ENCODE measurements at regions not wholly inside any gene's neighbourhood (a gene's known extent, or its start where the extent isn't known, plus 50 kb on each side); places are given as distances from the start of the nearest gene placed in this dataset.

DNA sequence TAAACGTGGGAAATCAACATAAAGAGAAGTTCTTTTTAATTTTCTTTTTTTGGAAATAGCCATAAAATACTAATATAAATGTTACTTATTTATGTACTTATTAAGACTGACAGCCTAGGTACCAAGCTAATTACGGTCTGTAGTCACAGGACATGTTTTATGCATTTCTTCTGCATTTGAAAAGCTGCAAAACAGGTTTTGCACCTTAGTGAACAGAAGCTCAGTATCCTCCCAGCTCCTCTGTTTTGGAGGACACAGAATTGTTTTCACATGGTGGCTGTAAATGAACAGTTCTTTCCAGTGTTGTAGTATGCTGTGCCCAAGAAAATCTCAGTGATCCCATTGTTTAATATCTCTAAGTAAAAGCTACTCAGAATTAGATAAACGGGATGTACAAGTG is 1788.0 kb upstream of the TENM3 start:
- H4K20me1 ChIP-seq (ENCODE audit: insufficient read depth, low read length): no peaks in the 10 kb centered on the region
- no peak overlapping the region for H3K27ac ChIP-seq (ENCODE audit: low read depth, low read length)
- no peaks in the 10 kb centered on the region for H3K27me3 ChIP-seq (ENCODE audit: insufficient read depth, low read length)

DNA sequence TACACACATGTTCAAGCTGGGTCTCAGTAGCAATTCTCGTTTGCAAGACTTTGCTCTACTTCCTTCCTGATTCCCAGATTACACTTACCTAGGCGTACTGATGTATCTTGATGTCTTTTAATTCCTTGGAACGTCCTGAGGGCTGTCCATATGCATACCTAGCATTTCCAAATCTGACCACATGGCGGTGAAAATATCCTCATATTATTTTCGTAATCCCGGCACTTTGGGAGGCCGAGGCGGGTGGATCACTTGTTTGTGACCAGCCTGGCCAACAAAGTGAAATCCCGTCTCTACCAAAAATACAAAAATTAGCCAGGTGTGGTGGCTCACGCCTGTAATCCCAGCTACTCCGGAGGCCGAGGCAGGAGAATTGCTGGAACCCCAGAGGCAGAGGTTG is 1786.3 kb upstream of the TENM3 start:
- Histone ChIP-seq H3K27me3 (ENCODE audit: insufficient read depth, low read length) (no peaks in the 10 kb centered on the region), H3K9me3 (ENCODE audit: low read depth, low read length) (no peaks in the 10 kb centered on the region), H3K36me3 (ENCODE audit: insufficient read depth, low read length) (no peaks in the 10 kb centered on the region), H3K4me2 (ENCODE audit: insufficient read depth, low read length) (no peak overlapping the region), H3K79me2 (ENCODE audit: insufficient read depth, low read length) (no peaks in the 10 kb centered on the region), H3K4me3 (ENCODE audit: insufficient read depth, low read length) (no peak overlapping the region), H4K20me1 (ENCODE audit: insufficient read depth, low read length) (no peaks in the 10 kb centered on the region), H3K27ac (ENCODE audit: low read depth, low read length) (no peak overlapping the region), H3K4me1 (ENCODE audit: insufficient read depth, low read length) (no peaks in the 10 kb centered on the region), H2AFZ (ENCODE audit: low read length) (no peak overlapping the region)
- TF ChIP-seq, protein P1, sequence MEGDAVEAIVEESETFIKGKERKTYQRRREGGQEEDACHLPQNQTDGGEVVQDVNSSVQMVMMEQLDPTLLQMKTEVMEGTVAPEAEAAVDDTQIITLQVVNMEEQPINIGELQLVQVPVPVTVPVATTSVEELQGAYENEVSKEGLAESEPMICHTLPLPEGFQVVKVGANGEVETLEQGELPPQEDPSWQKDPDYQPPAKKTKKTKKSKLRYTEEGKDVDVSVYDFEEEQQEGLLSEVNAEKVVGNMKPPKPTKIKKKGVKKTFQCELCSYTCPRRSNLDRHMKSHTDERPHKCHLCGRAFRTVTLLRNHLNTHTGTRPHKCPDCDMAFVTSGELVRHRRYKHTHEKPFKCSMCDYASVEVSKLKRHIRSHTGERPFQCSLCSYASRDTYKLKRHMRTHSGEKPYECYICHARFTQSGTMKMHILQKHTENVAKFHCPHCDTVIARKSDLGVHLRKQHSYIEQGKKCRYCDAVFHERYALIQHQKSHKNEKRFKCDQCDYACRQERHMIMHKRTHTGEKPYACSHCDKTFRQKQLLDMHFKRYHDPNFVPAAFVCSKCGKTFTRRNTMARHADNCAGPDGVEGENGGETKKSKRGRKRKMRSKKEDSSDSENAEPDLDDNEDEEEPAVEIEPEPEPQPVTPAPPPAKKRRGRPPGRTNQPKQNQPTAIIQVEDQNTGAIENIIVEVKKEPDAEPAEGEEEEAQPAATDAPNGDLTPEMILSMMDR (IDR thresholded peaks at IDR 0.05; ENCODE audit: extremely low read depth, low read depth, low read length): no peak
- no peak for DNase-seq (ENCODE audit: insufficient read length, low spot score, missing footprints)

More for the DNA sequence above, 1788.0 kb upstream of the TENM3 start:
- no peaks in the 10 kb centered on the region for H3K36me3 ChIP-seq (ENCODE audit: insufficient read depth, low read length)
- no peak overlapping the region for H3K4me2 ChIP-seq (ENCODE audit: insufficient read depth, low read length)
- no peaks in the 10 kb centered on the region for H3K4me1 ChIP-seq (ENCODE audit: insufficient read depth, low read length)
- H3K4me3 ChIP-seq (ENCODE audit: insufficient read depth, low read length): no peak overlapping the region
- no peak overlapping the region for H2AFZ ChIP-seq (ENCODE audit: low read length)
- TF ChIP-seq, protein P1 (IDR thresholded peaks at IDR 0.05; ENCODE audit: extremely low read depth, low read depth, low read length): no peak
- no peaks in the 10 kb centered on the region for H3K79me2 ChIP-seq (ENCODE audit: insufficient read depth, low read length)
- no peaks in the 10 kb centered on the region for H3K9me3 ChIP-seq (ENCODE audit: low read depth, low read length)
- no peak for DNase-seq (ENCODE audit: insufficient read length, low spot score, missing footprints)

DNA sequence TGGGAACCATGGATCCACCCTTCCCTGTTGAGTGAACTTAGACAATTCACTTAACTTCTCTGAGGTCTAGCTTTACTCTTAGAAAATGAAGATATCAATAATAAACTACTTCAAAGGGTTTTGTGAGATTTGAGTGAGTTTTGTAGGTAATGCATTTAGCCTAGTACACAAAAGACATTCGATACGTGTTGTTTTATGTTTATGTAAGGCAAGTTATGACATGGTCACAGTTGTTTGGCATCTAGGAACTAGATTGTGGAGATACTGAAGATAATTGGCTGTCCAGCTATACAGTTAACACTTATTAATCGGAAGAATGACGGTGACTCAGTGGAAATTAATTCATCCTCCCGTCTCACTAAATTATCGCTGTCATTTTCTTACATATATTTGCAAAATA is 1781.1 kb upstream of the TENM3 start:
- TF ChIP-seq, protein P1 (IDR thresholded peaks at IDR 0.05; ENCODE audit: extremely low read depth, low read depth, low read length): no peak
- Histone ChIP-seq H3K4me3 (ENCODE audit: insufficient read depth, low read length) (no peak overlapping the region), H3K36me3 (ENCODE audit: insufficient read depth, low read length) (no peaks in the 10 kb centered on the region), H3K9me3 (ENCODE audit: low read depth, low read length) (peaks cover 2% of the 10 kb centered on the region), H3K27ac (ENCODE audit: low read depth, low read length) (no peak overlapping the region), H3K79me2 (ENCODE audit: insufficient read depth, low read length) (no peaks in the 10 kb centered on the region), H2AFZ (ENCODE audit: low read length) (no peak overlapping the region), H4K20me1 (ENCODE audit: insufficient read depth, low read length) (no peaks in the 10 kb centered on the region), H3K4me1 (ENCODE audit: insufficient read depth, low read length) (no peaks in the 10 kb centered on the region), H3K4me2 (ENCODE audit: insufficient read depth, low read length) (no peak overlapping the region), H3K27me3 (ENCODE audit: insufficient read depth, low read length) (no peaks in the 10 kb centered on the region)
- DNase-seq (ENCODE audit: insufficient read length, low spot score, missing footprints): no peak

DNA sequence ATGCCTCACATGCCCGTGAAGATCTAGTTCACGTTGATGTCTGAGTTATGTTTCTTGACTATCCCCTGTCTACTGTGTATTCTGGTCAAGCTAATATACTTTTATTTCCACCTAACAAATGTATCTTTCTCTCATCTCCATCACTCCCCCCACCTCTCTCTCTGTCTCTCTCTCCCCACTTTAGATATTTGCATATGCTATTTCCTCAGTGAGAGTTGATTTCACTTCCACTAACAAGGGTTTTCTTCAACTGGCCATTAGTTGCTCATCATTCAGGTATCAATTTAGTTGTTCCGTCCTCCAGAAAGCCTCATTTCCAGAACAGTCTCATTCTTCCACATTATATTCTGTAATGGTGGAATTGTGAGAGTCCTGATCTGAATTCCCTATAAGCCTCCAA is 1777.8 kb upstream of the TENM3 start:
- no peak overlapping the region for H3K4me2 ChIP-seq (ENCODE audit: insufficient read depth, low read length)
- no peaks in the 10 kb centered on the region for H3K79me2 ChIP-seq (ENCODE audit: insufficient read depth, low read length)
- no peaks in the 10 kb centered on the region for H3K4me1 ChIP-seq (ENCODE audit: insufficient read depth, low read length)
- no peak for DNase-seq (ENCODE audit: insufficient read length, low spot score, missing footprints)
- no peaks in the 10 kb centered on the region for H3K27me3 ChIP-seq (ENCODE audit: insufficient read depth, low read length)
- no peak overlapping the region for H3K4me3 ChIP-seq (ENCODE audit: insufficient read depth, low read length)
- no peak overlapping the region for H3K27ac ChIP-seq (ENCODE audit: low read depth, low read length)
- TF ChIP-seq, protein P1 (IDR thresholded peaks at IDR 0.05; ENCODE audit: extremely low read depth, low read depth, low read length): no peak
- no peaks in the 10 kb centered on the region for H4K20me1 ChIP-seq (ENCODE audit: insufficient read depth, low read length)
- no peak overlapping the region for H2AFZ ChIP-seq (ENCODE audit: low read length)
- H3K9me3 ChIP-seq (ENCODE audit: low read depth, low read length): peaks cover 4% of the 10 kb centered on the region
- H3K36me3 ChIP-seq (ENCODE audit: insufficient read depth, low read length): no peaks in the 10 kb centered on the region
